Fibroblast of mammary gland (primary cell): ENCODE measurements at regions not wholly inside any gene's neighbourhood (a gene's known extent, or its start where the extent isn't known, plus 50 kb on each side); places are given as distances from the start of the nearest gene placed in this dataset.

ENCODE experiments used
- DNase-seq: peaks from one replicate; pipeline ENCODE4 v3.0.0-alpha.2; 2010; ENCODE audit warnings: low read depth
- H3K4me3 ChIP-seq: 2 replicates; pipeline ENCODE4 v1.5.1; 2011; ENCODE audit warnings: low read depth, mild to moderate bottlenecking, low read length, moderate library complexity; ENCODE audit not compliant: control insufficient read depth
- TF ChIP-seq, protein P1 (sequence below): conservative IDR thresholded peaks from 2 replicates; pipeline ENCODE4 v1.5.1; 2011; ENCODE audit warnings: low read depth, low read length, inconsistent platforms; ENCODE audit not compliant: control insufficient read depth, insufficient read depth

DNA sequence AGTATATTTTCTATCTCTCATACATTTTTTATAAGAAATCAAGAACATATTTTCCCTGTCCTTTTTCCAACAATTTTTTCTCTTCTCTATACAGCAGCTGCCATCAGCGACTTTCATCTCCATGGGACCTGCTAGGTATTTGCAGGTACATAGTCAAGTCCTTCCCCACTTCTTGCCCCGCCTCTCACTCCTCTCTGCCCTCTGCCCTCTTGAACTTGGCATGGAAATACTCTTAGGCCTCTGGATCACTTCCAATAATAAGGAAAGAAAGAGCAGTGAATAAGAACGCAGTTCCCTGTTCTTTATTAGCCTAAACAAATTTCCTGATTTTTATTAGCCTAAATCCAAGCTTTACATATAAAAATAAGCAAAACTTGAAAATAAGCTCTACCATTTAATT lies 353.1 kb downstream of the SEC23A start:
- TF ChIP-seq, protein P1, sequence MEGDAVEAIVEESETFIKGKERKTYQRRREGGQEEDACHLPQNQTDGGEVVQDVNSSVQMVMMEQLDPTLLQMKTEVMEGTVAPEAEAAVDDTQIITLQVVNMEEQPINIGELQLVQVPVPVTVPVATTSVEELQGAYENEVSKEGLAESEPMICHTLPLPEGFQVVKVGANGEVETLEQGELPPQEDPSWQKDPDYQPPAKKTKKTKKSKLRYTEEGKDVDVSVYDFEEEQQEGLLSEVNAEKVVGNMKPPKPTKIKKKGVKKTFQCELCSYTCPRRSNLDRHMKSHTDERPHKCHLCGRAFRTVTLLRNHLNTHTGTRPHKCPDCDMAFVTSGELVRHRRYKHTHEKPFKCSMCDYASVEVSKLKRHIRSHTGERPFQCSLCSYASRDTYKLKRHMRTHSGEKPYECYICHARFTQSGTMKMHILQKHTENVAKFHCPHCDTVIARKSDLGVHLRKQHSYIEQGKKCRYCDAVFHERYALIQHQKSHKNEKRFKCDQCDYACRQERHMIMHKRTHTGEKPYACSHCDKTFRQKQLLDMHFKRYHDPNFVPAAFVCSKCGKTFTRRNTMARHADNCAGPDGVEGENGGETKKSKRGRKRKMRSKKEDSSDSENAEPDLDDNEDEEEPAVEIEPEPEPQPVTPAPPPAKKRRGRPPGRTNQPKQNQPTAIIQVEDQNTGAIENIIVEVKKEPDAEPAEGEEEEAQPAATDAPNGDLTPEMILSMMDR, result no peak
- DNase-seq, result no peak
- H3K4me3 ChIP-seq, result no peak overlapping the region

DNA sequence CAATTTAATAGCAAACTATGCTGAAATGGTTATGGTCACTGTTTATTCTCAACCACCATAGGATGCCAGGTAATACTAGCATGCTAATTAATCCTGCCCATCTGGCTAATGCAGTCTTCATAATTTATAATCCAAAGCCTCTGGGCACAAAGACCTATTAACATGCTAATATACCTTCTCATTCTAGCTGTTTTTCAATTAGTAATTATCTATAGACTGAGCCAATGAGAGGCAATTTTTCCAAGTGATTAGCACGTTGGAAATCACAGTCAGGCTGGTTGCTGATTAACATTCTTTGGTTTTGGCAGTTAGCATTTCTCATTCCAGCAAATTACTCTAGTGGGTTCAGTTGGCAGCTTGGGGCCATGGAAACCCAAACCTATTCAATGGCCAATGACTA lies 357.2 kb downstream of the SEC23A start:
- TF ChIP-seq, protein P1, result no peak
- no peak overlapping the region for H3K4me3 ChIP-seq
- no peak for DNase-seq

DNA sequence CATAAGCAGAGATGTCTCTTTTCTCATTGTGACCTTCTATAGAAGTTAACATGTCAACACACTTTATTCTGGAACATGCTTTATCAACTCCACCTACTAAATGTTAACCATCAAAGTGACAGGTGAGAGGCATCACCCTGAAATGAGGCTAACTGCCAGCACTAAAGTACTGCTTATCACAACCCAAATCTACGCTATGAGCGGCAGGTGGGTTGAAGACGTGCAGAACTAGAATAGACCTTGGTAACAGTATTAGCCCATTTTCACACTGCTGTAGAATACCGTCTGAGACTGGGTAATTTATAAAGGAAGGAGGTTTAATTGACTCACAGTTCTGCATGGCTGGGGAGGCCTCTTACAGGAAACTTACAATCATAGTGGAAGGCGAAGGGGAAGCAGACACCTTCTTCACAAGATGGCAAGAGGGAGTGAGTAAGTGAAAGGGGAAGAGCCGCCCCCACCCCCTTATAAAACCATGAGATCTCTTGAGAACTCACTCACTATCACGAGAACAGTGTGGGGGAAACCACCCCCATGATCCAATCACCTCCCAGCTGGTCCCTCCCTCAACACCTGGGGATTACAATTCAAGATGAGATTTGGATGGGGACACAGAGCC lies 359.0 kb downstream of the SEC23A start:
- H3K4me3 ChIP-seq, result no peak overlapping the region
- TF ChIP-seq, protein P1, result no peak
- DNase-seq, result no peak

DNA sequence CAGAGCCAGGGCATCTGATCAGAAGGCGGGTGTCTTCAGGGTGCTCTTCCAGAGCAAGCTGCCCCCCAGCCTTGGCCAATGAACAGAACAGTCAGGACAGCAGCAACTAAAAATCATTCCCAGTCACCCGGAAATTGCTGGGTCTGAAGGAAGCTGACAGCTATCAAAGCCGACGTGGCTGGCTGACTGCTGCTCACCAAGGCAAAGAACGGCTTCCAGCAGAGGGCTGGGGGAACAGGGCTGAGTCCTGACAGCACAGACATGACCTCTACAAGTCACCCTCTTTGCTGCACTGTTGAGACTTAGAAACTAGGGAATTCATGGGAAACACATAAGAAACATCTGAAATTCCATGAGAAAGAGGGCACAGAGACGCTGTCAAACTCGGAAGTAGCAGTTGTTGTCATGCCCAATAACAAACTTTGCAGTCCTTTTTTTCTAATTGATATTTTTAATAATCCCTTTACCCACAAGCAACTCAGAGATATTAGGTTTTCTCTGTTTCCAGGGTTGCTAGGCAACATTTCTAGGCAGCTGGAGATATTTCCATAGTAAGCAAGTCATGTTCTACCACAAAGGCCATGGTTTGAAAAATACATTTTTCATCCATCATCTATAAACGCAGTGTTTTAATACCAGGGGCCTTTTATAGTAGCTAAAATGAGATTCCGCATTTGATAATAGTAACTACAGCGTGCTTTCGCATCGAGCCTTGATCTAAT lies 365.2 kb downstream of the SEC23A start:
- TF ChIP-seq, protein P1, result no peak
- no peak for DNase-seq

DNA sequence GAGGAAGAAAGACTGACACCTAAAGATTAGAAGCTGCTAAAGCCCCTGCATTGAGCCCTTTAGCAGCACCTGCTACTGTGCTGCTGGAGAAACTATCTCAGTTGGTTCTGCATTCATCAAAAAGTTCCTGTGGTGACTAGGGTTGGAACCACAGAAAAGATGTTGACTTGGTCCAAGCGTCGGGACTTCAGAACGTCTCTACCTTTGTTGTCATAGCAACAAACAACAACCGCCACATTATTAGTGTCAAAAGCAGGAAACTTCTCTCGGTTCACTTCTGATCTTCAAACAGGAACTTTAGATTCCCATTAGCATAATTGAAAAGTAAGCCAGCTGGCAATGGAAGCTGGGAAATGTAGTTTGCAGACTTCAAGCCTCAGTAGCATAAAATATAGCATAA lies 368.0 kb downstream of the SEC23A start:
- TF ChIP-seq, protein P1, result no peak
- H3K4me3 ChIP-seq, result no peak overlapping the region
- no peak for DNase-seq

More for the DNA sequence above, 365.2 kb downstream of the SEC23A start:
- no peak overlapping the region for H3K4me3 ChIP-seq

DNA sequence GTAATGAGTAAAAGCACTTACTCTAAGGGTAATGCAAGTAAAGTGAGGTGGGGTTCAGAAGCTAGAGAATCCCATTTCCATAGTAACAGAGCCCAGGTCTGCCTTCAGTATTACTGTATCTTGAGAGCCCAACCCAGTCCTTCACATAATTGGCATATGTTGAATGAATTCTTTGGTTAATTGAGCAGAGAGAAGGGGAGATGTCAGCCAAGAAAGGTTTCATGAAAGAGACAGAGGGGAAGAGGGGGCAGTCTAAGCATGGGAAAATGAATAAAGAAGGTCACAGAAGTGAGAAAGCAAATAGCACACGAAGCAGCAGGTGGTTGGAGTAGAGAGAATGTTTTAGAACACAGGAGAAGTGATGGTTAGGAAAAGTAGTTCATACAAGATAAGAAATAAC lies 371.1 kb downstream of the SEC23A start:
- DNase-seq, result no peak
- TF ChIP-seq, protein P1, result no peak
- H3K4me3 ChIP-seq, result no peak overlapping the region
